ENCODE measurements at regions not wholly inside any gene's neighbourhood (a gene's known extent, or its start where the extent isn't known, plus 50 kb on each side); places are given as distances from the start of the nearest gene placed in this dataset.

GRCh38 chr5:101440173-101440572 is 537.1 kb upstream of the ST8SIA4 start:
- TF ChIP-seq POLR2A (IDR thresholded peaks at IDR 0.05; ENCODE audit: extremely low read depth, insufficient read length) = no peak
- no peak for TF ChIP-seq MAX (IDR thresholded peaks at IDR 0.05; ENCODE audit: low read depth, low read length)
- no peak for TF ChIP-seq MYC (IDR thresholded peaks at IDR 0.05; ENCODE audit: low read depth, low read length)
- no peak for TF ChIP-seq CTCF (IDR thresholded peaks at IDR 0.05; ENCODE audit: low read depth, low read length)
- DNase-seq (ENCODE audit: low read depth) = no peak
- no peak overlapping the region for H3K4me3 ChIP-seq (ENCODE audit: low read depth, low read length)

- no peak for DNase-seq (ENCODE audit: low read depth)
- no peak for TF ChIP-seq CTCF (IDR thresholded peaks at IDR 0.05; ENCODE audit: low read depth, low read length)
- TF ChIP-seq MYC (IDR thresholded peaks at IDR 0.05; ENCODE audit: low read depth, low read length) = no peak
- no peak for TF ChIP-seq POLR2A (IDR thresholded peaks at IDR 0.05; ENCODE audit: extremely low read depth, insufficient read length)
- H3K4me3 ChIP-seq (ENCODE audit: low read depth, low read length) = no peak overlapping the region
These were observed 534.3 kb upstream of the ST8SIA4 start for GRCh38 chr5:101437351-101437750.

GRCh38 chr5:101435768-101436167 is 532.7 kb upstream of the ST8SIA4 start:
- H3K4me3 ChIP-seq (ENCODE audit: low read depth, low read length) = no peak overlapping the region
- DNase-seq (ENCODE audit: low read depth) = no peak
- TF ChIP-seq MAX (IDR thresholded peaks at IDR 0.05; ENCODE audit: low read depth, low read length) (no peak), POLR2A (IDR thresholded peaks at IDR 0.05; ENCODE audit: extremely low read depth, insufficient read length) (no peak), MYC (IDR thresholded peaks at IDR 0.05; ENCODE audit: low read depth, low read length) (no peak), CTCF (IDR thresholded peaks at IDR 0.05; ENCODE audit: low read depth, low read length) (no peak)

- H3K4me3 ChIP-seq (ENCODE audit: low read depth, low read length) = no peak overlapping the region
- TF ChIP-seq POLR2A (IDR thresholded peaks at IDR 0.05; ENCODE audit: extremely low read depth, insufficient read length) (no peak), CTCF (IDR thresholded peaks at IDR 0.05; ENCODE audit: low read depth, low read length) (no peak), MYC (IDR thresholded peaks at IDR 0.05; ENCODE audit: low read depth, low read length) (no peak), MAX (IDR thresholded peaks at IDR 0.05; ENCODE audit: low read depth, low read length) (no peak)
- no peak for DNase-seq (ENCODE audit: low read depth)
These were observed 528.1 kb upstream of the ST8SIA4 start for GRCh38 chr5:101431201-101431600.

- no peak overlapping the region for H3K4me3 ChIP-seq (ENCODE audit: low read depth, low read length)
- no peak for DNase-seq (ENCODE audit: low read depth)
- TF ChIP-seq POLR2A (IDR thresholded peaks at IDR 0.05; ENCODE audit: extremely low read depth, insufficient read length) (no peak), MAX (IDR thresholded peaks at IDR 0.05; ENCODE audit: low read depth, low read length) (no peak), CTCF (IDR thresholded peaks at IDR 0.05; ENCODE audit: low read depth, low read length) (no peak), MYC (IDR thresholded peaks at IDR 0.05; ENCODE audit: low read depth, low read length) (no peak)
These were observed 527.5 kb upstream of the ST8SIA4 start for GRCh38 chr5:101430551-101430950.

- DNase-seq (ENCODE audit: low read depth) = no peak
- H3K4me3 ChIP-seq (ENCODE audit: low read depth, low read length) = no peak overlapping the region
- TF ChIP-seq POLR2A (IDR thresholded peaks at IDR 0.05; ENCODE audit: extremely low read depth, insufficient read length) = no peak
- TF ChIP-seq MYC (IDR thresholded peaks at IDR 0.05; ENCODE audit: low read depth, low read length) = no peak
- TF ChIP-seq CTCF (IDR thresholded peaks at IDR 0.05; ENCODE audit: low read depth, low read length) = no peak
- no peak for TF ChIP-seq MAX (IDR thresholded peaks at IDR 0.05; ENCODE audit: low read depth, low read length)
These were observed 526.2 kb upstream of the ST8SIA4 start for GRCh38 chr5:101429241-101429640.
